SKM-1 treated with dmso at 0.1 percent for 144 hours (cell line): ENCODE measurements at regions not wholly inside any gene's neighbourhood (a gene's known extent, or its start where the extent isn't known, plus 50 kb on each side); places are given as distances from the start of the nearest gene placed in this dataset.
"Not testable (repeated sequence)": the region's sequence is repeated elsewhere in the genome, so short reads cannot be mapped to it uniquely, and the experiment has no call there.

ENCODE experiments used
- DNase-seq: peaks from one replicate; lab custom pipeline; 2025; ENCODE audit not compliant: unreplicated experiment; lab: John Stamatoyannopoulos, UW

- no peak for DNase-seq
Observed at GRCh38 chr3:28028554-28028953, 212.9 kb upstream of the CMC1 start.

GRCh38 chr3:28033059-28033784 is 208.2 kb upstream of the CMC1 start:
- DNase-seq, result no peak

DNA sequence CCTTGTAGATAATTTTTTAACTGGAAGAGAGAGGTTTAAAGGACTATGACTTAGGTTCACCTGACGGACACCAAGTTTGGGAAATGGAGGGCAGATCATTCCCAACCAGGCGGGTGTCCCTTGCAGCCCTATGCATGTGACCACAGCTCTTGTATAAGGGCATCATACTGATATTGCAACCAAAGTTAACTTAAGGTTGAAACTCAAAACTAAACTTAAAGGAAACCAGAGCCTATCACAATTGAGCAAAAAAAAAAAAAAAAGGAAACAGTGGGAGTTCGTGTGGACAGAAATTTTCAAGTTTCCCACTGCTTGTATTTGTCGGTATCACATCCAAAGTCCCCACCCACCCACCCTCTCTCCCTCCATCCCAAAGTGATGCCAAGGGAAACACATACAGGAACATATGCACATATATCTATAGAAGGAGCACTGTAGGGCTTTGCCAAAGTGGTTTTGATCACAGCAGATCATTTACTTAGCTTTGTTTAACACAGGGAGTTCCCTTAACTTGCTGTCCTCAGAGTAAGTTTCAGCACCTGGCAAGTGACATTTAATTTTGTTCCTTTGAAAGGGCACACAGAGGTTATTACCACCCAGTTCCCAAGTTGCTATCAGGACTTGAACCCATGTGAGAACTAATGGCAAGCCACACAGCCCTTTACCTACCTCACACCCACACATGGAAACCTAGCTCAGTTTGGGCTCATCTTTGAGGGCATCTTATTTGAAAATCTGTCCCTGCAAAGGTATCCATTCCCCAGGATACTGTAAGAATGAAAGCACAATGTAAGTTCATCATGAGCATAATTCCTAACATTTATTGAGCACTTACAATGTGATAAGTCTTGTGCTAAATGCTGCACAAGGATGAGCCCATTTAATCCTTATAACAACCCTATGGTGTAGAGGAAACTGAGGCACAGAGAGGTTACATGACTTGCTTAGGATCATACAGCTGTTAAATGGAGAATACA is 204.5 kb upstream of the CMC1 start:
- no peak for DNase-seq

DNA sequence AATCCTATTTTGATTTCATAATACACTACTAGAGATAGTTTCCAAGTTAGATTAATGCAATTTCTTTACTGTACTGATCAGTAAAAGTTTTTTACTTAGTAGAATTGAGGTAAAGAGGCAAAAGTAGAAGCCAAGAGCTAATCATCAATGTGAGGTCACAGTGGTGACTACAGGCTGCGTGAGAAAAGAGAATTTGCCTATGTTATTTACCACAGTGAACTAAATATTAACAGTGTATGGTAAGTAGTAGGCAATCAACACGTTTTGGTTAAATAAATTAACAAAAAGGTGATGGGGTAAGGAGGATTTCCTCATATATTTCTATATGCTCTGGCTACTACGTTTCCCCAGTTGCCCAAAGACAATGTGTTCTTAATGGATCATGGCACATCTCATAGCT is 202.2 kb upstream of the CMC1 start:
- no peak for DNase-seq

DNA sequence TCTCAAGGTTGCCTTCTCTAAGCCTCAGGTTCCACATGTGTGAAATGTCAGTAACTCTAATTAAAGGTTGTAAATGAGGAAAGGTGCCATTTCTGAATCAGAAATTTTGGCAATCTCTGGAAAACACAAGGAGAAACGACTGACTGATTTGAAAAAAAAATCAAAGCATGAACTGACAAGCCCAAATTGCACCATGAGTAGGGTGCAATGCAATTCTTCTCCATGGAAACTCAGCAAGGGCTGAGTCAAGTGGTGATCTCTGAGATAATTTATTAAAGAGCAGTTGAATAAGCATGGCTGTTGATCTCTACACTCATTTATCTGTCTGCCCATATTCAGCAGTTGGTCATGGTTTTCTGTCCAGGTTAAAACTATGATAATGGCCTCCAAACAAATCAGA is 201.6 kb upstream of the CMC1 start:
- DNase-seq, result no peak

GRCh38 chr3:28042095-28042635 is 199.3 kb upstream of the CMC1 start:
- DNase-seq, result no peak

GRCh38 chr3:28042707-28043106 is 198.7 kb upstream of the CMC1 start:
- DNase-seq, result no peak

DNA sequence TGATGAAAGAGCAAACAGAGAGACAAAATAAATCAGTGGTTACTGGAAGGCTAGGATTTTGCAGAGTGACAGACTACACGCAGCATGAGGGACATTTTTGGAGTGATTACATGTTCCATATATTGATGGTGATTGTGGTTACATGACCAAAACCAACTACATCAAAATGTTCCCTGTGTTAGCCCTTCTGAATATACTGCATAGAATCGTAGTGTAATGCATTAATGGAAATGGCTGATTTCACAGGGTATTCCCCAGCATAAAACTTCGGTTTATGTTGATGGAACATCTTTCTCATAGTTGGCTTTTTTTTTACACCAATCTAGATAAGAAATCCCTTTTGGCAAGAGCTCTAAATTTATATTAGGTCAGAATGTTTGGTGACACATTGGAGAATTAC is 191.3 kb upstream of the CMC1 start:
- no peak for DNase-seq

- DNase-seq, result peak; percentile 27
Observed at GRCh38 chr3:28050885-28051284, 190.5 kb upstream of the CMC1 start.

GRCh38 chr3:28053759-28054158 is 187.7 kb upstream of the CMC1 start:
- DNase-seq, result no peak

DNA sequence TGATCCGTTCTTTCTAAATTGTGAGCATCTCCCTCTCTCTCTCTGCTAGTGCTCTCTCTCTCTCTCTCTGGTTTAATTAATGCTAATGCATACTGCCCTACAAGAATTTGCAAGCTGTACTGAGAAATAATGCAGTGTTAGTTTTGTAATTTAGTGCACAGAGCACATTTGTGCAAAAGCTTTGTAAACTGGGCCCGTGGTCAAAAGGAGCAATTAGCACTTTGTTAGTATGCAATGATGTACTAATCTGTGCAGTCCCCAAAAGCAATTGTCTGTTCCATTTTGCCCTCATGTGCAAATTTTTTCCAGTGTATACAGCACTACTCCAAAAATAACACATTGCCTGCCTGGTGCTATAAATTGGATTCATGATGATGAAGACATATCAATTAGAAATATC is 184.6 kb upstream of the CMC1 start:
- no peak for DNase-seq

DNA sequence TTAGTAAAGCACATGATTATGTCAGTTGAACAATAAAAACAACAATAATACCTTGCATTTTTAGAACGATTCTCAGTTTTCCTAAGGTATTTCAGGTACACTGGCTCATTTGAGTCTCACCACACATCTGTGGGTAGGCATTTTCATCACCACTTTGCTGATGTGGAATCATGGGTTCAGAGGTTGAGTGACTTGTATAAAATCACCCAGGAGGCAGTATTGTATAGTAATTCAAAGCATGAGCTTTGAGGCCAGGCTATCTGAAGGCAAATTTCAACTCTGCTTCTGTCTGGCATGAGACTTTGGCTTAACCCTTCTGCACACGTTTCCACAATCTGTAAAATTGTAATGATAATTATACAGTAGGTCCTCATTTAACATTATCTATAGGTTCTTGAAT is 183.9 kb upstream of the CMC1 start:
- DNase-seq, result no peak

DNA sequence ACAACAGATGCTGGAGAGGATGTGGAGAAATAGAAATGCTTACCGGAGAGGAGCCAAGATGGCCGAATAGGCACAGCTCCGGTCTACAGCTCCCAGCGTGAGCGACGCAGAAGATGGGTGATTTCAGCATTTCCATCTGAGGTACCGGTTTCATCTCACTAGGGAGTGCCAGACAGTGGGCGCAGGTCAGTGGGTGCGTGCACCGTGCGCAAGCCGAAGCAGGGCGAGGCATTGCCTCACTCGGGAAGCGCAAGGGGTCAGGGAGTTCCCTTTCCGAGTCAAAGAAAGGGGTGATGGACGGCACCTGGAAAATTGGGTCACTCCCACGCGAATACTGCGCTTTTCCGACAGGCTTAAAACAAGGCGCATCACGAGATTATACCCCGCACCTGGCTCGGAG is 182.2 kb upstream of the CMC1 start:
- not testable (repeated sequence) for DNase-seq

- DNase-seq, result no peak
Observed at GRCh38 chr3:28066020-28066419, 175.4 kb upstream of the CMC1 start.

DNA sequence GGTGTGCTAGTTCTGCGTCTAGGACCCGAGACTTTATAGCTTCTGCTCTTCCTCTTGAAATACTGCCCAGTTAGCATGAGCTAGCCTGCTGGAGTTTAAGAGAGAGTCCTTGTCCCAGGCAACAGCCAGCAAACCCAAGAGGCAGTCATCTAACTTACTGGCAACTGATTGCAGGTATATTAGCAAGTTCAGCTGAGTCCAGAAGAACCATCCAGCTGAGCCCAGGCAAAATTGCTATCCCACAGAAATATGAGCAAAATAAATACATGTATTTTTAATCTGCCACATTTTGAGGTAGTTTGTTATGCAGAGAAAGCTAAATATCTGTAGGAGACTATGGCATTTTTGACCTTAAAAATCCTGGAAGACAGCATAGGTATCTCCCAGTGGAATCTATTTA is 174.4 kb upstream of the CMC1 start:
- DNase-seq, result no peak

DNA sequence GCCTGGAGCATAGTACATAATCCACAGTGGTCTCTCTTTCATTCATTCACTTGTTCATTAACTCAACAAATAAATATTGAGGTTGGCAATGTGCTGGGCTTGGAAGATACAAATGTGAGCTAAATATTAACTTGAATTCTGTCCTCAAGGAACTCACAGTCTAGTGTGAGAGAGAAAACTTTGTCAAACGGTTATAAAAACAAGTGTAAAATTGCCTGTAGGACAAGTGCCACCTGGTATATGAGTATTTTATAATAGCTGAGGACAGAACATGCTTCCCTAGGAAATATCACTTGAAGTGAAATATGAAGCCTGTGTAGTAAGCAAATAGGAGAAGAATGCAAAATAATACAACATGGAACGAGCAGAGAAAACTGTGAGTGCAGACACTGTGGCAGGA is 173.1 kb upstream of the CMC1 start:
- no peak for DNase-seq

DNA sequence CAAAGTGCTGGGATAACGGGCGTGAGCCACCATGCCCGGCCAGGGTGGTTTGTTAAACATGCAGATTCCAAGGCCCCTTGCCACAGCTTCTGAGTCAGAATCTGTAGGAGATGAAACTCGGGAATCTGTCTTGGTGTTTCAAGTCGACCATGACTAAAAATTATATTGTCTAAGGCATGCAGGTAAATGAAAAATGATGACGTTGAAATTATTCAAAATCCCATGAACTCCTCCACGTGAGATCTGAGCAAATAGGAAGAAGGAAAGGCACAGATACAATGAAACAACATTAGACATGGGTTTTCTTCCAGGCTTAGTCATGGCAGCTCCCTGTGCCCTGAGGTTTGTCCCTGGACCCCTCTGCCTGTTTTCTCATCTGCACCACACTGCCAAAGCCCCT is 172.0 kb upstream of the CMC1 start:
- no peak for DNase-seq

DNA sequence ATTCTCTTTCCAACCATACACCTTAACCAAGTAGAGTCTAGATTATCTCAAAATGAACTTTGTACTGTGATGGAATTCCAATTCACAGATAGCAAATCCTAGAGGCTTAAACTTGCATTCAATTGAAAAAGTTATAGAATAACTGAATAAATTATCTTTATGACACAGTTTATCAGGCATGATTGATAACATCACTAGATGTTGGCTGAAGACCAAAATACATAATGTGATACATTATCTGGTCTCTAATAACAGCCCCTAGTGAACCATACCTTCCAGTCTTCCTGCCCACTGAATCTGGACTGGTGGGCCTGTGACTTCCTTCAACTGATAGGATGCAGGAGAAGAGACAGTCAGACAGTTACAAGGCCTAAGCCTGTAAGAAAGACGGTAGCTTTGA is 165.2 kb upstream of the CMC1 start:
- no peak for DNase-seq

DNA sequence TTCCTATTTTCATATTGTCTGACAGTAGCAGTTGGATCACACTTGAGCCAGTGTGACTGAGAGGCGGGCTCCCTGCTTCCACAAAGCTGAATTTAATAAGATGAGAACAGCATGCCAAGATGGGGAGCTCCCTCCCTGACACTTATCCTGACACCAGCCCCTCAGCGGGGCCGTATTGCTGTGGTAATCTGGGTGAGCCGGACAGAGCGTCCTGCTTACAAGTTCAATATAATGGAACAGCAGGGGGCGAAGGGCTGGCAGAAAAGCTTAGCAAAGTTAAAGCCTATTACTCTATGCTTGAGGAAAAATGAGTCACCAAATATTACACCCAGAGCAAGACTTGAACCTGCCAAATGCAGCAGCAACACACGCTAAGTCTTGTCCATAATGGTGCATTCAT is 163.8 kb upstream of the CMC1 start:
- no peak for DNase-seq

DNA sequence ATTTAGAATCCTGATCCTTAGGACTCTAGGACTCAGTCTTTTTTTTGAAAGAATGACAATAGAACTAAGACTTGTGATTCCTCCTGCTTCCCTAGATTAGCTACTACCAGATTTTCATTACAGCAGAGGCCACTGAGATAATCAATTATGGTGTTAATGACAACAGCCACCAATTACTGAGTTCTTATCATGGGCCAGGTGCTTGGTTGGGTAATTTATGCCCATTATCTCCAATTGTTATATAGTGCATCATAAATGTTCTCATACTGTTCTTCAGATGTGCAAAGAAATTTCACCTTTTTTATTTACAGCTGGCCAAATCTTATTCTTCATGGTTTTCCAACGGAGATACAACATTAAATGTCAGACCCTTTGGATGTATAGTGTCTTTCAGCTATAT is 162.9 kb upstream of the CMC1 start:
- DNase-seq, result no peak

GRCh38 chr3:28080716-28081115 is 160.7 kb upstream of the CMC1 start:
- no peak for DNase-seq

DNA sequence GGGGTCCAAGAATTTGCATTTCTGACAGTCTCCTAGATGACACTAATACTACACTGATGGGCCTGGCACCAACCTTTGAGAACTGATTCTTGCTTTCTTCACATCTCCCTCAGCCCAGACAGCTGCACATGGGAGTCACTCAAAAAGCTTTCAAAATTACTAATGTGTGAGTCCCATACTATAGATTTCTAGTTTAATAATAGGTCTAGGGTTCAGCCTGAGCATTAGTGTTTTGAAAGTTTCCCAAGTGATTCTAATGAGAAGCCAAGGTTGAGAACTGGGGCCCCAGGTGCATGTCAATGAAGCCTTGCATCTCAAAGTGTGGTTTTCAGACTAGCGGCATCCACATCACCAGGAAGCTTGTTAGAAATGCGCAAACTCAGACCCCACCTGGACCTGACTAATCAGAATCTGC is 159.9 kb upstream of the CMC1 start:
- DNase-seq, result no peak
